Fibroblast of mammary gland (primary cell): ENCODE measurements at regions not wholly inside any gene's neighbourhood (a gene's known extent, or its start where the extent isn't known, plus 50 kb on each side); places are given as distances from the start of the nearest gene placed in this dataset.
A peak's percentile ranks its signal among the peaks of the same experiment; 100 is the strongest.

Source experiments
- DNase-seq: peaks from one replicate; pipeline ENCODE4 v3.0.0-alpha.2; 2010; ENCODE audit warnings: low read depth
- H3K4me3 ChIP-seq: 2 replicates; pipeline ENCODE4 v1.5.1; 2011; ENCODE audit warnings: low read depth, mild to moderate bottlenecking, low read length, moderate library complexity; ENCODE audit not compliant: control insufficient read depth
- CTCF ChIP-seq: conservative IDR thresholded peaks from 2 replicates; pipeline ENCODE4 v1.5.1; 2011; ENCODE audit warnings: low read depth, low read length, inconsistent platforms; ENCODE audit not compliant: control insufficient read depth, insufficient read depth

GRCh38 chr4:80139671-80140070, 57.6 kb upstream of the PRDM8 start:
- no peak for TF ChIP-seq CTCF
- DNase-seq: no peak
- no peak overlapping the region for H3K4me3 ChIP-seq

GRCh38 chr4:80138551-80139538, 58.5 kb upstream of the PRDM8 start:
- H3K4me3 ChIP-seq: no peak overlapping the region
- DNase-seq: peak; percentile 82
- TF ChIP-seq CTCF: no peak

GRCh38 chr4:80137631-80138030, 59.7 kb upstream of the PRDM8 start:
- H3K4me3 ChIP-seq: no peak overlapping the region
- peak; percentile 10 for DNase-seq
- no peak for TF ChIP-seq CTCF

GRCh38 chr4:80136270-80136669, 61.0 kb upstream of the PRDM8 start:
- H3K4me3 ChIP-seq: no peak overlapping the region
- no peak for TF ChIP-seq CTCF
- no peak for DNase-seq

GRCh38 chr4:80135702-80136058, 61.6 kb upstream of the PRDM8 start:
- no peak overlapping the region for H3K4me3 ChIP-seq
- no peak for TF ChIP-seq CTCF
- DNase-seq: no peak

- no peak for DNase-seq
- TF ChIP-seq CTCF: no peak
- H3K4me3 ChIP-seq: no peak overlapping the region
These were observed 62.1 kb upstream of the ANTXR2 start for GRCh38 chr4:80134936-80135701.
